ENCODE measurements at regions not wholly inside any gene's neighbourhood (a gene's known extent, or its start where the extent isn't known, plus 50 kb on each side); places are given as distances from the start of the nearest gene placed in this dataset.

GRCh38 chr2:64219149-64219548 lies 74.9 kb upstream of the PELI1 start:
- H3K27me3 ChIP-seq (ENCODE audit: control insufficient read depth, extremely low read depth, insufficient read depth, low read length), result no peaks in the 10 kb centered on the region
- H3K9ac ChIP-seq (ENCODE audit: control insufficient read depth, extremely low read depth, insufficient read depth, low read length), result no peak overlapping the region
- no peak for FAIRE-seq
- no peak for DNase-seq (ENCODE audit: low read depth, low spot score)
- no peak overlapping the region for H2AFZ ChIP-seq (ENCODE audit: control insufficient read depth, low read length)
- H3K27ac ChIP-seq (ENCODE audit: control insufficient read depth, insufficient read depth, low read length), result no peak overlapping the region
- H3K4me2 ChIP-seq (ENCODE audit: control insufficient read depth, extremely low read depth, insufficient read depth, low read depth, low read length), result no peak overlapping the region
- no peaks in the 10 kb centered on the region for H3K79me2 ChIP-seq (ENCODE audit: control insufficient read depth, insufficient read depth, low read length)
- H3K36me3 ChIP-seq (ENCODE audit: control insufficient read depth in 2 of 2, extremely low read depth in 1 of 2, insufficient read depth in 2 of 2, low read length in 2 of 2), result no peaks in the 10 kb centered on the region
- no peaks in the 10 kb centered on the region for H3K9me3 ChIP-seq (ENCODE audit: control insufficient read depth, low read depth, low read length)
- dilution Hi-C loops (cut with MboI; ENCODE audit: extremely low pct_ligation_motif_present, low sequenced_read_pairs), result no loop called here
- H4K20me1 ChIP-seq (ENCODE audit: control insufficient read depth, extremely low read depth, insufficient read depth, low read length), result no peaks in the 10 kb centered on the region
- H3K9me1 ChIP-seq (ENCODE audit: control insufficient read depth, extremely low read depth, insufficient read depth, low read length), result no peaks in the 10 kb centered on the region
- no peak overlapping the region for H3K4me3 ChIP-seq (ENCODE audit: control insufficient read depth in 2 of 3, extremely low read depth in 1 of 3, insufficient read depth in 2 of 3, low read depth in 1 of 3, low read length in 3 of 3)
- TF ChIP-seq, protein P1, sequence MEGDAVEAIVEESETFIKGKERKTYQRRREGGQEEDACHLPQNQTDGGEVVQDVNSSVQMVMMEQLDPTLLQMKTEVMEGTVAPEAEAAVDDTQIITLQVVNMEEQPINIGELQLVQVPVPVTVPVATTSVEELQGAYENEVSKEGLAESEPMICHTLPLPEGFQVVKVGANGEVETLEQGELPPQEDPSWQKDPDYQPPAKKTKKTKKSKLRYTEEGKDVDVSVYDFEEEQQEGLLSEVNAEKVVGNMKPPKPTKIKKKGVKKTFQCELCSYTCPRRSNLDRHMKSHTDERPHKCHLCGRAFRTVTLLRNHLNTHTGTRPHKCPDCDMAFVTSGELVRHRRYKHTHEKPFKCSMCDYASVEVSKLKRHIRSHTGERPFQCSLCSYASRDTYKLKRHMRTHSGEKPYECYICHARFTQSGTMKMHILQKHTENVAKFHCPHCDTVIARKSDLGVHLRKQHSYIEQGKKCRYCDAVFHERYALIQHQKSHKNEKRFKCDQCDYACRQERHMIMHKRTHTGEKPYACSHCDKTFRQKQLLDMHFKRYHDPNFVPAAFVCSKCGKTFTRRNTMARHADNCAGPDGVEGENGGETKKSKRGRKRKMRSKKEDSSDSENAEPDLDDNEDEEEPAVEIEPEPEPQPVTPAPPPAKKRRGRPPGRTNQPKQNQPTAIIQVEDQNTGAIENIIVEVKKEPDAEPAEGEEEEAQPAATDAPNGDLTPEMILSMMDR (optimal IDR thresholded peaks at IDR 0.05 in 1 of 3, IDR thresholded peaks at IDR 0.05 in 1 of 3, conservative IDR thresholded peaks at IDR 0.05 in 1 of 3; ENCODE audit: extremely low read depth in 1 of 3, insufficient read depth in 2 of 3, low read length in 3 of 3), result no peak
- TF ChIP-seq EZH2 (IDR thresholded peaks at IDR 0.05; ENCODE audit: low read length), result no peak
- peaks cover 16% of the 10 kb centered on the region for H3K4me1 ChIP-seq (ENCODE audit: control insufficient read depth, extremely low read depth, insufficient read depth, low read length)

- dilution Hi-C loops (cut with MboI; ENCODE audit: extremely low pct_ligation_motif_present, low sequenced_read_pairs), result no loop called here
- H3K9ac ChIP-seq (ENCODE audit: control insufficient read depth, extremely low read depth, insufficient read depth, low read length), result no peak overlapping the region
- no peaks in the 10 kb centered on the region for H3K79me2 ChIP-seq (ENCODE audit: control insufficient read depth, insufficient read depth, low read length)
- no peak for DNase-seq (ENCODE audit: low read depth, low spot score)
- H4K20me1 ChIP-seq (ENCODE audit: control insufficient read depth, extremely low read depth, insufficient read depth, low read length), result no peaks in the 10 kb centered on the region
- FAIRE-seq, result no peak
- no peaks in the 10 kb centered on the region for H3K9me1 ChIP-seq (ENCODE audit: control insufficient read depth, extremely low read depth, insufficient read depth, low read length)
- no peaks in the 10 kb centered on the region for H3K9me3 ChIP-seq (ENCODE audit: control insufficient read depth, low read depth, low read length)
- no peak for TF ChIP-seq EZH2 (IDR thresholded peaks at IDR 0.05; ENCODE audit: low read length)
- TF ChIP-seq, protein P1 (optimal IDR thresholded peaks at IDR 0.05 in 1 of 3, IDR thresholded peaks at IDR 0.05 in 1 of 3, conservative IDR thresholded peaks at IDR 0.05 in 1 of 3; ENCODE audit: extremely low read depth in 1 of 3, insufficient read depth in 2 of 3, low read length in 3 of 3), result no peak
- no peak overlapping the region for H2AFZ ChIP-seq (ENCODE audit: control insufficient read depth, low read length)
- no peak overlapping the region for H3K27ac ChIP-seq (ENCODE audit: control insufficient read depth, insufficient read depth, low read length)
- no peak overlapping the region for H3K4me2 ChIP-seq (ENCODE audit: control insufficient read depth, extremely low read depth, insufficient read depth, low read depth, low read length)
- H3K4me3 ChIP-seq (ENCODE audit: control insufficient read depth in 2 of 3, extremely low read depth in 1 of 3, insufficient read depth in 2 of 3, low read depth in 1 of 3, low read length in 3 of 3), result no peak overlapping the region
- no peaks in the 10 kb centered on the region for H3K27me3 ChIP-seq (ENCODE audit: control insufficient read depth, extremely low read depth, insufficient read depth, low read length)
- no peaks in the 10 kb centered on the region for H3K36me3 ChIP-seq (ENCODE audit: control insufficient read depth in 2 of 2, extremely low read depth in 1 of 2, insufficient read depth in 2 of 2, low read length in 2 of 2)
- peaks cover 7% of the 10 kb centered on the region for H3K4me1 ChIP-seq (ENCODE audit: control insufficient read depth, extremely low read depth, insufficient read depth, low read length)
These were observed 76.0 kb upstream of the PELI1 start for GRCh38 chr2:64220265-64220664.
